Mesenteric fat pad (tissue), 1 donor: ENCODE measurements at regions not wholly inside any gene's neighbourhood (a gene's known extent, or its start where the extent isn't known, plus 50 kb on each side); places are given as distances from the start of the nearest gene placed in this dataset.
"Not testable (repeated sequence)": the region's sequence is repeated elsewhere in the genome, so short reads cannot be mapped to it uniquely, and the experiment has no call there.

Experiments used
- DNase-seq: peaks from one replicate; pipeline ENCODE4 v3.0.0-alpha.2; 2020; ENCODE audit warnings: low spot score
- donor health status: DM: yes; HTN: yes; CAD: no.

- no peak for DNase-seq
Observed at GRCh38 chr2:7517851-7518250, 600.6 kb downstream of the RNF144A start.

- no peak for DNase-seq
Observed at GRCh38 chr2:7523481-7524120, 606.4 kb downstream of the RNF144A start.

- DNase-seq = no peak
Observed at GRCh38 chr2:7524195-7524594, 607.0 kb downstream of the RNF144A start.

- no peak for DNase-seq
Observed at GRCh38 chr2:7525746-7526145, 608.5 kb downstream of the RNF144A start.

GRCh38 chr2:7527165-7527722 is 610.0 kb downstream of the RNF144A start:
- no peak for DNase-seq

GRCh38 chr2:7530001-7530400 is 612.8 kb downstream of the RNF144A start:
- DNase-seq = no peak

GRCh38 chr2:7539077-7539476 is 621.9 kb downstream of the RNF144A start:
- no peak for DNase-seq

GRCh38 chr2:7539760-7540159 is 622.5 kb downstream of the RNF144A start:
- no peak for DNase-seq

- no peak for DNase-seq
Observed at GRCh38 chr2:7552825-7553570, 635.8 kb downstream of the RNF144A start.

- DNase-seq = no peak
Observed at GRCh38 chr2:7555260-7555659, 638.0 kb downstream of the RNF144A start.

- no peak for DNase-seq
Observed at GRCh38 chr2:7557376-7557775, 640.2 kb downstream of the RNF144A start.

- DNase-seq = no peak
Observed at GRCh38 chr2:7559791-7560190, 642.6 kb downstream of the RNF144A start.

GRCh38 chr2:7566382-7566881 is 649.2 kb downstream of the RNF144A start:
- no peak for DNase-seq

GRCh38 chr2:7567116-7567515 is 649.9 kb downstream of the RNF144A start:
- not testable (repeated sequence) for DNase-seq

GRCh38 chr2:7567646-7568045 is 650.4 kb downstream of the RNF144A start:
- no peak for DNase-seq

GRCh38 chr2:7570247-7570646 is 653.0 kb downstream of the RNF144A start:
- no peak for DNase-seq

- DNase-seq = no peak
Observed at GRCh38 chr2:7571701-7572100, 654.5 kb downstream of the RNF144A start.

GRCh38 chr2:7572450-7572849 is 655.2 kb downstream of the RNF144A start:
- no peak for DNase-seq

GRCh38 chr2:7573166-7573825 is 656.1 kb downstream of the RNF144A start:
- DNase-seq = no peak

- DNase-seq = no peak
Observed at GRCh38 chr2:7574385-7574784, 657.2 kb downstream of the RNF144A start.

GRCh38 chr2:7577769-7578168 is 660.6 kb downstream of the RNF144A start:
- no peak for DNase-seq

GRCh38 chr2:7584017-7584416 is 666.8 kb downstream of the RNF144A start:
- DNase-seq = no peak
